ENCODE measurements at regions not wholly inside any gene's neighbourhood (a gene's known extent, or its start where the extent isn't known, plus 50 kb on each side); places are given as distances from the start of the nearest gene placed in this dataset.

- TF ChIP-seq JUNB (IDR thresholded peaks at IDR 0.05) = no peak
- no peak for TF ChIP-seq CBX2 (IDR thresholded peaks at IDR 0.05; ENCODE audit: borderline replicate concordance, low read depth)
- no peak for TF ChIP-seq RCOR1 (IDR thresholded peaks at IDR 0.05; ENCODE audit: low read depth, low read length)
- TF ChIP-seq, protein P1, sequence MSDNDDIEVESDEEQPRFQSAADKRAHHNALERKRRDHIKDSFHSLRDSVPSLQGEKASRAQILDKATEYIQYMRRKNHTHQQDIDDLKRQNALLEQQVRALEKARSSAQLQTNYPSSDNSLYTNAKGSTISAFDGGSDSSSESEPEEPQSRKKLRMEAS (IDR thresholded peaks at IDR 0.05) = no peak
- TF ChIP-seq REST (IDR thresholded peaks at IDR 0.05) = no peak
- TF ChIP-seq HOXB5 (CRISPR knock-in tag; IDR thresholded peaks at IDR 0.05) = no peak
Observed at GRCh38 chr19:32154418-32154817, 191.0 kb upstream of the ZNF507 start (continued).

GRCh38 chr19:32164384-32164992 is 180.9 kb upstream of the ZNF507 start:
- ATAC-seq = no peak
- Histone ChIP-seq H3K9me3 (no peaks in the 10 kb centered on the region), H3K4me3 (no peak overlapping the region), H3K4me1 (no peaks in the 10 kb centered on the region), H3K27ac (no peak overlapping the region), H3K4me2 (no peak overlapping the region)
- POLR2A ChIA-PET = no interaction called here
- FAIRE-seq = no peak
- no peak for TF ChIP-seq FOXS1 (CRISPR knock-in tag; IDR thresholded peaks at IDR 0.05)
- CTCF ChIA-PET = interaction anchor here (0.6 to 2.0 kb wide), 6 partner anchors 10 to 1498 kb away, joined by 3 to 5 read pairs (median 4); no protein-coding TSS in a partner anchor
- no peak for DNase-seq (ENCODE audit: low read depth in 1 of 2, low spot score in 1 of 2)
- 0% methylated on average over 3 of the region's 3 CpGs for WGBS (ENCODE audit: missing lambda C conversion rate)

GRCh38 chr19:32165141-32165540 is 180.3 kb upstream of the ZNF507 start:
- ChIA-PET CTCF (interaction anchor here (2.0 kb wide), 1 partner anchor 21 kb away, joined by 4 read pairs; no protein-coding TSS in a partner anchor), POLR2A (no interaction called here)
- 13% methylated on average over 11 of the region's 11 CpGs for WGBS (ENCODE audit: missing lambda C conversion rate)
- Histone ChIP-seq H3K4me3 (no peak overlapping the region), H3K27ac (no peak overlapping the region), H3K4me1 (no peaks in the 10 kb centered on the region), H3K4me2 (no peak overlapping the region), H3K9me3 (no peaks in the 10 kb centered on the region)
- FAIRE-seq (no peak), ATAC-seq (peak in 1 of 2 experiments; percentile 32; a peak in 3 of 6 replicates), DNase-seq (ENCODE audit: low read depth in 1 of 2, low spot score in 1 of 2) (no peak)
- no peak for TF ChIP-seq FOXS1 (CRISPR knock-in tag; IDR thresholded peaks at IDR 0.05)
- TF ChIP-seq, protein P1 (IDR thresholded peaks at IDR 0.05) = no peak

- Histone ChIP-seq H3K4me1 (no peaks in the 10 kb centered on the region), H3K9me3 (no peaks in the 10 kb centered on the region), H3K4me3 (no peak overlapping the region), H3K4me2 (no peak overlapping the region), H3K27ac (no peak overlapping the region)
- no peak for FAIRE-seq
- no peak for DNase-seq (ENCODE audit: low read depth in 1 of 2, low spot score in 1 of 2)
- POLR2A ChIA-PET = no interaction called here
- TF ChIP-seq HOXB5 (CRISPR knock-in tag; IDR thresholded peaks at IDR 0.05) (no peak), BHLHE40 (IDR thresholded peaks at IDR 0.05; ENCODE audit: low read depth, low read length) (no peak), ESRRA (IDR thresholded peaks at IDR 0.05; ENCODE audit: borderline replicate concordance, low read length) (no peak), HDAC2 (IDR thresholded peaks at IDR 0.05) (no peak), RARB (CRISPR knock-in tag; IDR thresholded peaks at IDR 0.05) (no peak), HOXA7 (CRISPR knock-in tag; IDR thresholded peaks at IDR 0.05) (no peak)
- 34% methylated on average over 16 of the region's 16 CpGs for WGBS (ENCODE audit: missing lambda C conversion rate)
- CTCF ChIA-PET = no interaction called here
- ATAC-seq = no peak
Observed at GRCh38 chr19:32165750-32166149, 179.7 kb upstream of the ZNF507 start.

DNA sequence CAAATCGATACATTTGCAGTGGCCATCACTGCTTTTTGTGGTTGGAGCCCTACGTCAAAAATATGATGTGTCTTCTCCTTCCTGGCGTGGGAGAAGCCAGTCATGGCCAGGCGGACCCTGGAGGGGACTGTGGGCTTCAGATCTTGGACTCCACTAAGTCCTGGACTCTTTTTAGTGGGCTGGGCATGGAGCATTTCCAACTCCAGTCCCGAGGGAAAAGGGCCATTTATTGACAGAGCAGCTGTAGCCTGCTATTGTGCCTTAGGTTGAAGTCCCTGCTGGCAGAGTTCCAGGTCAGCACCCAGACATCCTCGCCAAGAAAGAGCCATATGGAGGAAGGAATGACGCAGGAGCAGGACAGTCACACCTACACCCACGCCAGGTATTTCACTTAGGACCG is 179.2 kb upstream of the ZNF507 start:
- no peak for DNase-seq (ENCODE audit: low read depth in 1 of 2, low spot score in 1 of 2)
- Histone ChIP-seq H3K9me3 (no peaks in the 10 kb centered on the region), H3K4me1 (no peaks in the 10 kb centered on the region), H3K27ac (no peak overlapping the region), H3K4me2 (no peak overlapping the region), H3K4me3 (no peak overlapping the region)
- ATAC-seq = no peak
- CTCF ChIA-PET = no interaction called here
- 3% methylated on average over 9 of the region's 9 CpGs for WGBS (ENCODE audit: missing lambda C conversion rate)
- POLR2A ChIA-PET = no interaction called here
- no peak for FAIRE-seq
- TF ChIP-seq BHLHE40 (IDR thresholded peaks at IDR 0.05; ENCODE audit: low read depth, low read length) (no peak), EP300 (IDR thresholded peaks at IDR 0.05) (no peak), TFCP2L1 (CRISPR knock-in tag; IDR thresholded peaks at IDR 0.05) (no peak), TP53 (CRISPR knock-in tag; IDR thresholded peaks at IDR 0.05) (no peak), HOXB5 (CRISPR knock-in tag; IDR thresholded peaks at IDR 0.05) (no peak), GATA3 (IDR thresholded peaks at IDR 0.05; ENCODE audit: borderline replicate concordance) (no peak), MAFK (IDR thresholded peaks at IDR 0.05; ENCODE audit: partially characterized antibody) (no peak), CEBPB (IDR thresholded peaks at IDR 0.05) (no peak), ZNF302 (CRISPR knock-in tag; IDR thresholded peaks at IDR 0.05) (no peak), RFX5 (IDR thresholded peaks at IDR 0.05) (no peak), PBX3 (IDR thresholded peaks at IDR 0.05) (no peak), ESRRA (IDR thresholded peaks at IDR 0.05; ENCODE audit: borderline replicate concordance, low read length) (no peak), CBX2 (IDR thresholded peaks at IDR 0.05; ENCODE audit: borderline replicate concordance, low read depth) (no peak), HDAC2 (IDR thresholded peaks at IDR 0.05) (no peak), MAZ (IDR thresholded peaks at IDR 0.05; ENCODE audit: borderline replicate concordance, low read depth, low read length) (no peak), HOXA7 (CRISPR knock-in tag; IDR thresholded peaks at IDR 0.05) (no peak)
- TF ChIP-seq, protein P2, sequence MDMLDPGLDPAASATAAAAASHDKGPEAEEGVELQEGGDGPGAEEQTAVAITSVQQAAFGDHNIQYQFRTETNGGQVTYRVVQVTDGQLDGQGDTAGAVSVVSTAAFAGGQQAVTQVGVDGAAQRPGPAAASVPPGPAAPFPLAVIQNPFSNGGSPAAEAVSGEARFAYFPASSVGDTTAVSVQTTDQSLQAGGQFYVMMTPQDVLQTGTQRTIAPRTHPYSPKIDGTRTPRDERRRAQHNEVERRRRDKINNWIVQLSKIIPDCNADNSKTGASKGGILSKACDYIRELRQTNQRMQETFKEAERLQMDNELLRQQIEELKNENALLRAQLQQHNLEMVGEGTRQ (IDR thresholded peaks at IDR 0.05) = no peak

Measured in A549 (cell line).